ENCODE measurements at regions not wholly inside any gene's neighbourhood (a gene's known extent, or its start where the extent isn't known, plus 50 kb on each side); places are given as distances from the start of the nearest gene placed in this dataset.

GRCh38 chr3:148605521-148605920 is 92.2 kb upstream of the AGTR1 start:
- H2AFZ ChIP-seq (ENCODE audit: low read depth, low read length): no peak overlapping the region

GRCh38 chr3:148606979-148607378 is 90.7 kb upstream of the AGTR1 start:
- no peak overlapping the region for H2AFZ ChIP-seq (ENCODE audit: low read depth, low read length)
- no peak for TF ChIP-seq EZH2 (IDR thresholded peaks at IDR 0.05; ENCODE audit: borderline replicate concordance, insufficient read depth, low read length, poor library complexity, severe bottlenecking)
- no peak for TF ChIP-seq RAD21 (conservative IDR thresholded peaks at IDR 0.05)
- TF ChIP-seq MXI1 (conservative IDR thresholded peaks at IDR 0.05; ENCODE audit: poor library complexity, severe bottlenecking): no peak
- TF ChIP-seq REST (IDR thresholded peaks at IDR 0.05; ENCODE audit: borderline replicate concordance): no peak
- no peak for TF ChIP-seq SMC3 (conservative IDR thresholded peaks at IDR 0.05; ENCODE audit: poor library complexity)
- TF ChIP-seq TAF1 (IDR thresholded peaks at IDR 0.05; ENCODE audit: low read depth): no peak
- no peak for TF ChIP-seq POLR2AphosphoS5 (IDR thresholded peaks at IDR 0.05)
- TF ChIP-seq EP300 (conservative IDR thresholded peaks at IDR 0.05; ENCODE audit: poor library complexity, severe bottlenecking): no peak

More at GRCh38 chr3:148605521-148605920, 92.2 kb upstream of the AGTR1 start:
- H3K9me2 ChIP-seq (ENCODE audit: insufficient read depth, low read length): no peaks in the 10 kb centered on the region
- no peaks in the 10 kb centered on the region for H3K9me3 ChIP-seq (ENCODE audit: low read length)
- H3K36me3 ChIP-seq (ENCODE audit: insufficient read depth, low read length): no peaks in the 10 kb centered on the region
- H3F3A ChIP-seq (ENCODE audit: insufficient read depth, low read length, poor library complexity, severe bottlenecking): no peaks in the 10 kb centered on the region
- TF ChIP-seq EP300 (conservative IDR thresholded peaks at IDR 0.05; ENCODE audit: poor library complexity, severe bottlenecking) (no peak), RAD21 (conservative IDR thresholded peaks at IDR 0.05) (no peak), REST (IDR thresholded peaks at IDR 0.05; ENCODE audit: borderline replicate concordance) (no peak), POLR2AphosphoS5 (IDR thresholded peaks at IDR 0.05) (no peak), TAF1 (IDR thresholded peaks at IDR 0.05; ENCODE audit: low read depth) (no peak), EZH2 (IDR thresholded peaks at IDR 0.05; ENCODE audit: borderline replicate concordance, insufficient read depth, low read length, poor library complexity, severe bottlenecking) (no peak), MXI1 (conservative IDR thresholded peaks at IDR 0.05; ENCODE audit: poor library complexity, severe bottlenecking) (no peak), SMC3 (conservative IDR thresholded peaks at IDR 0.05; ENCODE audit: poor library complexity) (no peak), CTCF (IDR thresholded peaks at IDR 0.05; ENCODE audit: poor library complexity, severe bottlenecking) (no peak)
- H3K9ac ChIP-seq (ENCODE audit: low read length): no peak overlapping the region
- no peaks in the 10 kb centered on the region for H4K20me1 ChIP-seq (ENCODE audit: insufficient read depth)
- H3K4me3 ChIP-seq (ENCODE audit: low read length): no peak overlapping the region
- no peak overlapping the region for H3K4me2 ChIP-seq (ENCODE audit: low read length)
- H3K27me3 ChIP-seq (ENCODE audit: insufficient read depth, low read depth, low read length): no peaks in the 10 kb centered on the region
- no peaks in the 10 kb centered on the region for H3K79me2 ChIP-seq (replicated peaks; ENCODE audit: insufficient read depth, low read length)
- H3K27ac ChIP-seq (ENCODE audit: low read length): no peak overlapping the region

More at GRCh38 chr3:148606979-148607378, 90.7 kb upstream of the AGTR1 start:
- Histone ChIP-seq H3K4me3 (ENCODE audit: low read length) (no peak overlapping the region), H3K27ac (ENCODE audit: low read length) (no peak overlapping the region), H3K36me3 (ENCODE audit: insufficient read depth, low read length) (no peaks in the 10 kb centered on the region), H3F3A (ENCODE audit: insufficient read depth, low read length, poor library complexity, severe bottlenecking) (no peaks in the 10 kb centered on the region), H3K9me3 (ENCODE audit: low read length) (no peaks in the 10 kb centered on the region), H3K79me2 (replicated peaks; ENCODE audit: insufficient read depth, low read length) (no peaks in the 10 kb centered on the region), H3K9me2 (ENCODE audit: insufficient read depth, low read length) (no peaks in the 10 kb centered on the region), H3K27me3 (ENCODE audit: insufficient read depth, low read depth, low read length) (no peaks in the 10 kb centered on the region), H3K4me2 (ENCODE audit: low read length) (no peak overlapping the region), H3K9ac (ENCODE audit: low read length) (no peak overlapping the region), H4K20me1 (ENCODE audit: insufficient read depth) (no peaks in the 10 kb centered on the region)
